H1 (cell line): ENCODE measurements at regions not wholly inside any gene's neighbourhood (a gene's known extent, or its start where the extent isn't known, plus 50 kb on each side); places are given as distances from the start of the nearest gene placed in this dataset.

ENCODE experiments used
- CTCF ChIA-PET: fragments of 300-600 bp; sonication (Branson Sonifier 250); formaldehyde crosslinking; loops from one replicate; lab custom pipeline; 2021; ENCODE audit not compliant: partially characterized antibody; lab: Charles Lee
- POLR2A ChIA-PET: fragments of 300-600 bp; sonication (Branson Sonifier 250); formaldehyde crosslinking; loops from one replicate; lab custom pipeline; 2021; ENCODE audit warnings: inconsistent platforms; ENCODE audit not compliant: partially characterized antibody; lab: Charles Lee
- DNase-seq, 2 experiments: peaks; one replicate each; pipeline versions ENCODE4 v3.0.0 to v3.0.0-alpha.2; 2010 to 2022; ENCODE audit warnings: low spot score in 2 of 2, low read depth in 1 of 2, mixed read lengths in 1 of 2
- FAIRE-seq: peaks from 2 replicates; lab custom pipeline; 2011; peaks lifted over from hg19 to GRCh38; lab: Jason Lieb, UNC
- H2AFZ ChIP-seq: 2 replicates; pipeline ENCODE4 v1.8.1; 2012; ENCODE audit warnings: low read length, inconsistent platforms
- H2AK5ac ChIP-seq: 2 replicates; pipeline ENCODE4 v1.6.1; 2013; ENCODE audit warnings: low read depth, low read length
- H2BK120ac ChIP-seq: replicated peaks from 2 replicates; pipeline ENCODE3; 2013; ENCODE audit warnings: low read depth, low read length, inconsistent platforms
- H2BK12ac ChIP-seq: 2 replicates; pipeline ENCODE4 v1.6.1; 2013; ENCODE audit warnings: low read depth, low read length
- H2BK15ac ChIP-seq: 2 replicates; pipeline ENCODE4 v1.6.1; 2013; ENCODE audit warnings: low read length
- H2BK20ac ChIP-seq: 2 replicates; pipeline ENCODE4 v1.6.1; 2013; ENCODE audit warnings: low read length
- H2BK5ac ChIP-seq: 2 replicates; pipeline ENCODE4 v1.6.1; 2013; ENCODE audit warnings: low read depth, low read length
- H3K14ac ChIP-seq: 2 replicates; pipeline ENCODE4 v1.6.1; 2013; ENCODE audit warnings: inconsistent platforms; ENCODE audit not compliant: insufficient read length
- H3K18ac ChIP-seq: 2 replicates; pipeline ENCODE4 v1.6.1; 2013; ENCODE audit warnings: low read length; ENCODE audit errors: extremely low read depth
- H3K23ac ChIP-seq: 2 replicates; pipeline ENCODE4 v1.6.1; 2013; ENCODE audit warnings: inconsistent platforms; ENCODE audit not compliant: insufficient read length
- H3K23me2 ChIP-seq: 2 replicates; pipeline ENCODE4 v1.6.1; 2013; ENCODE audit warnings: low read depth, low read length
- H3K27ac ChIP-seq: 2 replicates; pipeline ENCODE4 v1.6.1; 2011; ENCODE audit warnings: low read depth, low read length, inconsistent platforms
- H3K27me3 ChIP-seq, 4 experiments: replicated peaks in 1 of 4; 1 replicate in 1 of 4; 2 replicates in 3 of 4; pipeline versions ENCODE4 v1.6.1 to v1.8.1; 2011 to 2013; ENCODE audit warnings: low read length in 3 of 4, mild to moderate bottlenecking in 3 of 4, inconsistent platforms in 2 of 4, mixed read lengths in 2 of 4, moderate library complexity in 1 of 4; ENCODE audit not compliant: control insufficient read depth in 3 of 4, insufficient read depth in 3 of 4; ENCODE audit errors: extremely low read depth in 1 of 4
- H3K36me3 ChIP-seq, 4 experiments: 2 replicates each; pipeline versions ENCODE4 v1.6.1 to v1.8.1; 2011 to 2013; ENCODE audit warnings: mild to moderate bottlenecking in 4 of 4, low read length in 3 of 4, moderate library complexity in 2 of 4, control low read depth in 1 of 4, inconsistent platforms in 1 of 4; ENCODE audit not compliant: insufficient read depth in 4 of 4, control insufficient read depth in 2 of 4
- H3K4ac ChIP-seq: replicated peaks from 2 replicates; pipeline ENCODE3; 2013; ENCODE audit warnings: low read length, low read depth, mixed read lengths, inconsistent platforms; ENCODE audit not compliant: insufficient read length
- H3K4me1 ChIP-seq, 4 experiments: replicated peaks in 1 of 4; 1 replicate in 1 of 4; 2 replicates in 3 of 4; pipeline versions ENCODE4 v1.6.1 to v1.8.1; 2011 to 2013; ENCODE audit warnings: low read length in 3 of 4, inconsistent platforms in 2 of 4, mixed read lengths in 1 of 4; ENCODE audit not compliant: insufficient read depth in 4 of 4, control insufficient read depth in 3 of 4
- H3K4me2 ChIP-seq, 2 experiments: 2 replicates each; pipeline versions ENCODE4 v1.6.1 to v1.8.1; 2011 to 2013; ENCODE audit warnings: low read depth in 2 of 2, low read length in 2 of 2, control low read depth in 1 of 2, inconsistent platforms in 1 of 2, mild to moderate bottlenecking in 1 of 2; ENCODE audit not compliant: insufficient read depth in 1 of 2
- H3K4me3 ChIP-seq, 4 experiments: fragments of 200-600, 300-600 bp in 1 of 4; sonication (generic), shearing (Covaris generic), sonication (Bioruptor Twin) in 1 of 4; 2 replicates each; pipeline versions ENCODE4 v1.5.1 to v1.8.1; 2011 to 2016; ENCODE audit warnings: low read length in 4 of 4, low read depth in 3 of 4, control low read depth in 2 of 4, inconsistent platforms in 2 of 4, mild to moderate bottlenecking in 2 of 4, mixed read lengths in 1 of 4, moderate library complexity in 1 of 4; ENCODE audit not compliant: insufficient read depth in 2 of 4; ENCODE audit errors: extremely low read depth in 1 of 4
- H3K56ac ChIP-seq: replicated peaks from 2 replicates; pipeline ENCODE3; 2013; ENCODE audit warnings: low read depth, mild to moderate bottlenecking, mixed read lengths, low read length, inconsistent platforms; ENCODE audit not compliant: insufficient read length
- H3K79me1 ChIP-seq: 2 replicates; pipeline ENCODE4 v1.6.1; 2013; ENCODE audit warnings: low read depth, low read length, control low read depth
- H3K79me2 ChIP-seq, 2 experiments: 2 replicates each; pipeline versions ENCODE4 v1.6.1 to v1.8.1; 2012 to 2013; ENCODE audit warnings: low read length in 2 of 2, mild to moderate bottlenecking in 2 of 2, inconsistent platforms in 1 of 2; ENCODE audit not compliant: insufficient read depth in 2 of 2, control insufficient read depth in 1 of 2
- H3K9ac ChIP-seq, 4 experiments: replicated peaks in 1 of 4; 1 replicate in 1 of 4; 2 replicates in 3 of 4; pipeline versions ENCODE4 v1.6.1 to v1.8.1; 2011 to 2013; ENCODE audit warnings: low read depth in 3 of 4, low read length in 3 of 4, control low read depth in 2 of 4, mild to moderate bottlenecking in 2 of 4, moderate library complexity in 2 of 4, inconsistent platforms in 1 of 4; ENCODE audit errors: extremely low read depth in 1 of 4
- H3K9me3 ChIP-seq, 2 experiments: 2 replicates each; pipeline versions ENCODE4 v1.6.1 to v1.8.1; 2012 to 2013; ENCODE audit warnings: mild to moderate bottlenecking in 2 of 2, moderate library complexity in 2 of 2, control low read depth in 1 of 2, inconsistent platforms in 1 of 2, low read depth in 1 of 2, low read length in 1 of 2, mixed read lengths in 1 of 2; ENCODE audit not compliant: insufficient read depth in 2 of 2
- H4K20me1 ChIP-seq, 2 experiments: replicated peaks in 1 of 2; 2 replicates each; pipeline versions ENCODE3 to v1.8.1; 2011 to 2013; ENCODE audit warnings: inconsistent platforms in 2 of 2, low read length in 2 of 2, mild to moderate bottlenecking in 1 of 2; ENCODE audit not compliant: insufficient read depth in 2 of 2, control insufficient read depth in 1 of 2
- H4K5ac ChIP-seq: 2 replicates; pipeline ENCODE4 v1.6.1; 2013; ENCODE audit warnings: low read length, low read depth, mixed read lengths, inconsistent platforms; ENCODE audit not compliant: insufficient read length
- H4K8ac ChIP-seq: 2 replicates; pipeline ENCODE4 v1.8.0; 2013; ENCODE audit warnings: mild to moderate bottlenecking, moderate library complexity, low read length, inconsistent platforms; ENCODE audit not compliant: insufficient read depth; ENCODE audit errors: extremely low read depth
- H4K91ac ChIP-seq: replicated peaks from 2 replicates; pipeline ENCODE3; 2013; ENCODE audit warnings: low read length, mixed read lengths, inconsistent platforms; ENCODE audit not compliant: insufficient read length
- RBBP5 ChIP-seq: IDR thresholded peaks from 2 replicates; pipeline ENCODE4 v1.7.1; 2012; ENCODE audit warnings: low read depth, mild to moderate bottlenecking, inconsistent platforms, low read length, moderate library complexity, borderline replicate concordance
- TEAD4 ChIP-seq: IDR thresholded peaks from 2 replicates; pipeline ENCODE4 v1.6.1; 2012; ENCODE audit warnings: low read depth, low read length, inconsistent platforms, mixed read lengths
- WGBS, 2 experiments: shearing (Covaris generic) in 1 of 2; methylation state at CpG; one replicate each; pipeline versions ENCODE4 v1.1.6 to v1.1.7; 2013 to 2015; ENCODE audit warnings: low lambda C conversion rate in 2 of 2, mixed read lengths in 2 of 2, inconsistent platforms in 1 of 2, low coverage in 1 of 2, missing lambda C conversion rate in 1 of 2; ENCODE audit not compliant: insufficient replicate concordance in 2 of 2, insufficient coverage in 1 of 2, insufficient read length in 1 of 2; ENCODE audit errors: extremely low coverage in 1 of 2, missing lambda C conversion rate in 1 of 2; 5-methylcytosine and 5-hydroxymethylcytosine counted together

DNA sequence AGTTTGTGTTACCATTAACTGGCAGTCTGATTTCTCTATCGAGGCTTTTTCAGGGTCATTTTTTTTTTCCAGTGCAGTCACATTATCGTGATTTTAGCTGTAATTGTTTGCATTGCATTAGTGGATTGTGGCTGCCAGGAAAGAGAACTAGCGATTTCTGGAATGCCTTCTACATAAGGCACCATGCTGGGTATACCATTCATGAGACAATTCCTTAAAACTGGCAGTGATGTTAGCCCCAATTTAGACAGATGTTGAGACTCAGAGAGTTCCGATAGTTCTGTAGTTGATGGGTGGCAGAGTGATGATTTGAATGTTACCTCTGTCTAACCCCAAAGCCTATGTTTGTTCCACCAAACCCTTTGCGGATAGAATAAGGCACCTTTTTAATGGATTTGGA is 175.4 kb upstream of the TENM3 start:
- TF ChIP-seq TEAD4, result 0 out of 2 replicates have a peak, but pooled peaks have one; percentile 43
- TF ChIP-seq RBBP5, result no peak
- Histone ChIP-seq H2BK12ac (no peak overlapping the region), H3K27me3 (no peaks in the 10 kb centered on the region), H3K23me2 (no peaks in the 10 kb centered on the region; the same call in 1 of the 2 replicates), H4K20me1 (no peaks in the 10 kb centered on the region), H3K9me3 (peaks cover 6 to 9% of the 10 kb centered on the region in 2 experiments; a peak in 3 of 4 replicates), H2BK15ac (no peak overlapping the region), H3K18ac (no peak overlapping the region), H3K23ac (no peak overlapping the region), H3K27ac (no peak overlapping the region), H3K4me2 (no peak overlapping the region), H3K4ac (no peak overlapping the region), H3K36me3 (peaks cover 0 to 4% (median 0%) of the 10 kb centered on the region in 4 experiments; a peak in 2 of 8 replicates), H3K79me1 (no peaks in the 10 kb centered on the region), H2BK5ac (no peak overlapping the region), H3K4me3 (no peak overlapping the region), H3K4me1 (peaks cover 0 to 5% (median 3%) of the 10 kb centered on the region in 4 experiments; a peak in 3 of 7 replicates), H2AFZ (no peak overlapping the region), H3K56ac (no peak overlapping the region), H2BK120ac (no peak overlapping the region), H3K14ac (no peak overlapping the region), H2AK5ac (no peak overlapping the region), H3K9ac (no peak overlapping the region), H4K8ac (no peak overlapping the region), H3K79me2 (no peaks in the 10 kb centered on the region), H4K91ac (no peak overlapping the region), H2BK20ac (no peak overlapping the region), H4K5ac (no peak overlapping the region)
- ChIA-PET POLR2A (interaction anchor here (0.7 kb wide), 1 partner anchor 12 kb away, joined by 3 read pairs; no protein-coding TSS in a partner anchor), CTCF (interaction anchor here (1.6 kb wide), 1 partner anchor 18 kb away, joined by 4 read pairs; no protein-coding TSS in a partner anchor)
- DNase-seq (no peak), FAIRE-seq (peak; percentile 78)
- 73% methylated on average over 5 of the region's 5 CpGs; no CpG with 5 or more reads in 1 of the 2 experiments for WGBS, 2 experiments
